Sigmoid colon (tissue), 6 donors: ENCODE measurements at regions not wholly inside any gene's neighbourhood (a gene's known extent, or its start where the extent isn't known, plus 50 kb on each side); places are given as distances from the start of the nearest gene placed in this dataset.

Source experiments
- DNase-seq: peaks from one replicate; pipeline ENCODE4 v3.0.0-alpha.2; 2019
- H3K27ac ChIP-seq, 4 donors: fragments of 200-600 bp; sonication (generic); one replicate each; pipeline ENCODE4 v1.5.1; 2016 to 2019; ENCODE audit warnings: mild to moderate bottlenecking in 1 of 4
- H3K27me3 ChIP-seq, 3 donors: fragments of 200-600 bp; sonication (generic); one replicate each; pipeline ENCODE4 v1.5.1; 2019; ENCODE audit warnings: mild to moderate bottlenecking in 1 of 3
- H3K36me3 ChIP-seq, 4 donors: fragments of 200-600 bp; sonication (generic); one replicate each; pipeline ENCODE4 v1.5.1; 2016 to 2019
- H3K4me1 ChIP-seq, 4 donors: fragments of 200-600 bp; sonication (generic); one replicate each; pipeline ENCODE4 v1.5.1; 2017 to 2019
- H3K4me3 ChIP-seq, 4 donors: fragments of 200-600 bp; sonication (generic); one replicate each; pipeline ENCODE4 v1.5.1; 2017 to 2019; ENCODE audit warnings: mild to moderate bottlenecking in 2 of 4, moderate library complexity in 1 of 4
- H3K9me3 ChIP-seq, 4 donors: fragments of 200-600 bp in 3 of 4; sonication (generic) in 3 of 4; one replicate each; pipeline versions ENCODE4 v1.5.1 to v1.6.1; 2013 to 2019
- EP300 ChIP-seq, 4 donors: sonication (generic); formaldehyde crosslinking; IDR thresholded peaks; one replicate each; pipeline ENCODE4 v1.6.1; 2017; ENCODE audit warnings: antibody characterized with exemption in 4 of 4
- POLR2A ChIP-seq, 2 donors: fragments of 450-650 bp; IDR thresholded peaks; one replicate each; pipeline ENCODE4 v1.6.1; 2016; ENCODE audit warnings: antibody characterized with exemption in 2 of 2, mild to moderate bottlenecking in 2 of 2, moderate library complexity in 2 of 2
- POLR2AphosphoS5 ChIP-seq, 4 donors: sonication (generic); formaldehyde crosslinking; IDR thresholded peaks; one replicate each; pipeline ENCODE4 v1.6.1; 2017; ENCODE audit warnings: antibody characterized with exemption in 4 of 4
- WGBS, 2 donors: extraction: QIAGEN DNeasy Blood & Tissue Kit; methylation state at CpG; one replicate each; pipeline ENCODE4 v1.1.7; 2013; 5-methylcytosine and 5-hydroxymethylcytosine counted together
- intact Hi-C: fragments of 100-400 bp; cut with DNase I; formaldehyde crosslinking; loops from one replicate; pipeline ENCODE4 v1.15.1; 2023
- TF ChIP-seq, protein P1 (sequence below), 4 experiments: fragments of 450-650 bp in 3 of 4; fragments of 200-600 bp in 1 of 4; IDR thresholded peaks; one replicate each; pipeline ENCODE4 v1.5.1; 2016 to 2019; ENCODE audit warnings: antibody characterized with exemption in 4 of 4, mild to moderate bottlenecking in 3 of 4, moderate library complexity in 2 of 4
- donor health status: healthy with polysubstance abuse.
- donor health status: healthy.

DNA sequence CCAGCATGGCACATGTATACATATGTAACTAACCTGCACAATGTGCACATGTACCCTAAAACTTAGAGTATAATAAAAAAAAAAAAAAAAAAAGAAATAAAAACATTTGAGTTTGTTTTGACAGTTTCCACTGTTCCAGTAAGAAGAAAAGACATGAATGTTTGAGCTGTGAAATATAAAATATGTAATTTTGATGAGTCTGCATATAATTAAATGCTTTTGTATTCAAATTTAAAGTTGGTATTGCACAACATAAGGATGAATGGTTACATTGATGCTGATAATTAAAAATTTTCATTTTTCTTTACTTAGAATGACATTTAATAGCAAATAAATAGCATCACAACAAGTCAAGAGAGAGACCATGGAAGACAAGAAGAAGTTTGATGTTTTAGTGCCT is 212.0 kb upstream of the RRP15 start:
- Histone ChIP-seq H3K4me3 (no peak overlapping the region), H3K27me3 (no peaks in the 10 kb centered on the region), H3K36me3 (no peaks in the 10 kb centered on the region), H3K27ac (no peak overlapping the region), H3K4me1 (no peaks in the 10 kb centered on the region), H3K9me3 (no peaks in the 10 kb centered on the region)
- TF ChIP-seq, protein P1, sequence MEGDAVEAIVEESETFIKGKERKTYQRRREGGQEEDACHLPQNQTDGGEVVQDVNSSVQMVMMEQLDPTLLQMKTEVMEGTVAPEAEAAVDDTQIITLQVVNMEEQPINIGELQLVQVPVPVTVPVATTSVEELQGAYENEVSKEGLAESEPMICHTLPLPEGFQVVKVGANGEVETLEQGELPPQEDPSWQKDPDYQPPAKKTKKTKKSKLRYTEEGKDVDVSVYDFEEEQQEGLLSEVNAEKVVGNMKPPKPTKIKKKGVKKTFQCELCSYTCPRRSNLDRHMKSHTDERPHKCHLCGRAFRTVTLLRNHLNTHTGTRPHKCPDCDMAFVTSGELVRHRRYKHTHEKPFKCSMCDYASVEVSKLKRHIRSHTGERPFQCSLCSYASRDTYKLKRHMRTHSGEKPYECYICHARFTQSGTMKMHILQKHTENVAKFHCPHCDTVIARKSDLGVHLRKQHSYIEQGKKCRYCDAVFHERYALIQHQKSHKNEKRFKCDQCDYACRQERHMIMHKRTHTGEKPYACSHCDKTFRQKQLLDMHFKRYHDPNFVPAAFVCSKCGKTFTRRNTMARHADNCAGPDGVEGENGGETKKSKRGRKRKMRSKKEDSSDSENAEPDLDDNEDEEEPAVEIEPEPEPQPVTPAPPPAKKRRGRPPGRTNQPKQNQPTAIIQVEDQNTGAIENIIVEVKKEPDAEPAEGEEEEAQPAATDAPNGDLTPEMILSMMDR (IDR thresholded peaks at IDR 0.05): no peak
- no peak for TF ChIP-seq POLR2AphosphoS5 (IDR thresholded peaks at IDR 0.05)
- no peak for DNase-seq
- intact Hi-C loops: no loop called here

DNA sequence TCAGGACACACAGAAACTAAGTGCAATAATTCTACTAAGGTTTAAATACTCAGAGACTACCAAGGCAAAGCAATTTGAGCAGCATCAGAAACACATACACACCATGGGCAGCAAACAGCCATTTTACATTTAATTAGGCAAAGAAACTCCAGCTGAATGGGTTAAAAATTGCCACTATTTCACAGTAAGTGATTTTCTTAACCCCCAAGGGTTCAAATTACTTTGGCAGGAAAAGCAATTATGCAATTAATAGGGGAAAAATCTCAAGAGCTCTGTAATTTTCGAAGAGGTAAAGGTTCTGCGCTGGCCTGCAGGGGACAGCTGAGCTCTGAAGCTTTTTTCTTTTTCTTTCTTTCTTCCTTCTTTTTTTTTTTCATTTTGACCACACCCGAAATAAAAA is 206.2 kb upstream of the RRP15 start:
- Histone ChIP-seq H3K9me3 (no peaks in the 10 kb centered on the region), H3K36me3 (no peaks in the 10 kb centered on the region), H3K27me3 (no peaks in the 10 kb centered on the region), H3K4me3 (no peak overlapping the region), H3K4me1 (no peaks in the 10 kb centered on the region), H3K27ac (no peak overlapping the region)
- TF ChIP-seq POLR2A (IDR thresholded peaks at IDR 0.05): no peak
- TF ChIP-seq POLR2AphosphoS5 (IDR thresholded peaks at IDR 0.05): no peak
- TF ChIP-seq EP300 (IDR thresholded peaks at IDR 0.05): no peak
- TF ChIP-seq, protein P1 (IDR thresholded peaks at IDR 0.05): no peak
- DNase-seq: no peak
- 71 to 76% methylated on average over 3 of the region's 3 CpGs for WGBS, 2 donors
- intact Hi-C loops: no loop called here

DNA sequence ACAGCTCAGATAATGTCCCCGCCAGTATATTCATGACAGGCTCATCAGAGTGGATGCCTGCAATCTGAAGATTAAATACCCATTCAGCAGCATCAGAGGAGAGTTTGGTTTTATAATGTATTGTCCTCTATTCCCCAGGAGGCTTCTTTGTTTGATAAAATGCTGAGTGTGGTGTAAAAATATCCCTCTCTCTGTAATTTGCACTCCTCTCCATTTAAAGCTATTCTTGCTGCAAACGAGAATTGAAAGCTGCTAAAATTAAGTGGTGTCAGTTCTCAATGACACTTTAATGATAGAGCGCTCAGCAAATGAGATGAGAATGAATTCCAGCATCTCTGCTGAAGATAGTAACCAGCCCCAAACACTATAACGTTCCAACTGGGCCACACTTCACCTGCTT is 205.7 kb upstream of the RRP15 start:
- H3K4me1 ChIP-seq: no peaks in the 10 kb centered on the region
- H3K9me3 ChIP-seq: no peaks in the 10 kb centered on the region
- no peak for TF ChIP-seq EP300 (IDR thresholded peaks at IDR 0.05)
- TF ChIP-seq POLR2A (IDR thresholded peaks at IDR 0.05): no peak
- TF ChIP-seq, protein P1 (IDR thresholded peaks at IDR 0.05): no peak
- intact Hi-C loops: no loop called here
- H3K27me3 ChIP-seq: no peaks in the 10 kb centered on the region
- 63 to 68% methylated on average over 4 of the region's 4 CpGs for WGBS, 2 donors
- H3K27ac ChIP-seq: no peak overlapping the region
- H3K4me3 ChIP-seq: no peak overlapping the region
- H3K36me3 ChIP-seq: no peaks in the 10 kb centered on the region
- no peak for DNase-seq

DNA sequence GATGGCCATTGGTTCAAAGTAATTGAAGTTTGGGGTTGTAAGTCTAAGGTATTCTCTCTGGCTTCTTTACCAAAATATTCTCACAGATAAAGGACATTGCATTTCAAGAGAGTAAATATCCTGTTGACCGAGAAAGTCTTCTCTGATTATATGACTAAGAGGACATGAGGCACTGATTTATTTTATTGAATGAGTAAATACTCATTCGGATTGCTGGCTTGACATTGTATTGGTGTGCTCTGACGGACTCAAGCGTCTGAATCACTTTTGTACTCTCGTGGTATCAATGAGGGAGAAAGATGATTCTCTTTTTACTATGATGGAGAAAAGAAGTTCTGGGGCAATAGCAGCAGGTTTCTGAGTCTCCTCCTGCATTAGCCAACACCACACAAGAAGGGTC is 205.3 kb upstream of the RRP15 start:
- Histone ChIP-seq H3K9me3 (no peaks in the 10 kb centered on the region), H3K36me3 (no peaks in the 10 kb centered on the region), H3K27ac (no peak overlapping the region), H3K4me3 (no peak overlapping the region), H3K4me1 (no peaks in the 10 kb centered on the region), H3K27me3 (no peaks in the 10 kb centered on the region)
- TF ChIP-seq, protein P1 (IDR thresholded peaks at IDR 0.05): no peak
- TF ChIP-seq POLR2A (IDR thresholded peaks at IDR 0.05) (no peak), POLR2AphosphoS5 (IDR thresholded peaks at IDR 0.05) (no peak)
- WGBS, 2 donors: 60 to 67% methylated on average over 5 of the region's 5 CpGs
- no peak for DNase-seq
- intact Hi-C loops: no loop called here

DNA sequence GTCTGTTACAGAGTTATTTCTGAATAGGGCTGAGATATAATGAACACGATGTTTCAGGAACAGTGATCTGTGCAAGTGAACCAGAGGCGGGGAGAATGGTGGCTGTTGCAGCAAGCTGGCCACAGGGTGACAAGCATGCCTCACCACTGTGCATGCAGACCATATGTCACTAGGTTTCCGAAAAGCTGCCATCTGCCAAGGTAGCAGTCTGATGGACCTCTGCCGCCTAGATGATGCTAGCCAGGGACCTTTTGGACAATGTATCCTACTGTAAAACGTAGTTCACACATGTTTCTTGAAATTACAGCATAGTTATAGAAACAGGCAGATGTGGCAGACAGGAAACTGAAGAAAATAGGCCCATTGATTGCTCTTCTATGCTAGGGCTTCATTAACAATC is 204.2 kb upstream of the RRP15 start:
- intact Hi-C loops: no loop called here
- Histone ChIP-seq H3K4me3 (no peak overlapping the region), H3K36me3 (no peaks in the 10 kb centered on the region), H3K27me3 (no peaks in the 10 kb centered on the region), H3K9me3 (no peaks in the 10 kb centered on the region), H3K4me1 (no peaks in the 10 kb centered on the region), H3K27ac (no peak overlapping the region)
- no peak for TF ChIP-seq POLR2AphosphoS5 (IDR thresholded peaks at IDR 0.05)
- TF ChIP-seq, protein P1 (IDR thresholded peaks at IDR 0.05): no peak
- no peak for TF ChIP-seq EP300 (IDR thresholded peaks at IDR 0.05)
- TF ChIP-seq POLR2A (IDR thresholded peaks at IDR 0.05): no peak
- WGBS, 2 donors: 71 to 80% methylated on average over 5 of the region's 5 CpGs
- no peak for DNase-seq
